CD4-positive, alpha-beta T cell (primary cell): ENCODE measurements at regions not wholly inside any gene's neighbourhood (a gene's known extent, or its start where the extent isn't known, plus 50 kb on each side); places are given as distances from the start of the nearest gene placed in this dataset.

Experiments used
- ATAC-seq: fragments of 200-7000 bp; cut with Tn5 transposase; one replicate; pipeline ENCODE4 v1.10.0; 2022; ENCODE audit warnings: mild to moderate bottlenecking; ENCODE audit not compliant: poor library complexity
- CTCF ChIA-PET: fragments of 350-600 bp; sonication (Branson Sonifier 250); formaldehyde crosslinking; loops from one replicate; lab custom pipeline; 2021; ENCODE audit warnings: antibody characterized with exemption, inconsistent platforms; lab: Charles Lee
- POLR2A ChIA-PET: fragments of 350-600 bp; sonication (Branson Sonifier 250); formaldehyde crosslinking; loops from one replicate; lab custom pipeline; 2021; ENCODE audit warnings: antibody characterized with exemption, inconsistent platforms; lab: Charles Lee
- DNase-seq, 14 experiments: peaks; one replicate each; pipeline ENCODE4 v3.0.0-alpha.2; 2013 to 2020; ENCODE audit warnings: mixed read lengths in 2 of 14
- H3K27ac ChIP-seq, 2 donors: one replicate each; pipeline versions ENCODE4 v1.5.1 to v1.7.0; 2013; ENCODE audit warnings: low read length in 2 of 2, low read depth in 1 of 2, mild to moderate bottlenecking in 1 of 2
- H3K27me3 ChIP-seq, 2 experiments: 1 replicate in 1 of 2; 2 replicates in 1 of 2; pipeline versions ENCODE4 v1.6.1 to v1.7.0; 2013; ENCODE audit warnings: low read length in 2 of 2, control low read depth in 1 of 2, mild to moderate bottlenecking in 1 of 2, moderate library complexity in 1 of 2; ENCODE audit not compliant: insufficient read depth in 2 of 2, control insufficient read depth in 1 of 2
- H3K36me3 ChIP-seq: one replicate; pipeline ENCODE4 v1.6.1; 2013; ENCODE audit warnings: low read length, control low read depth; ENCODE audit not compliant: insufficient read depth
- H3K4me1 ChIP-seq: one replicate; pipeline ENCODE4 v1.6.1; 2013; ENCODE audit warnings: low read length, control low read depth; ENCODE audit not compliant: insufficient read depth
- H3K4me3 ChIP-seq: one replicate; pipeline ENCODE4 v1.5.1; 2013; ENCODE audit warnings: mild to moderate bottlenecking, low read length, moderate library complexity
- H3K9me3 ChIP-seq, 2 experiments: 1 replicate in 1 of 2; 2 replicates in 1 of 2; pipeline versions ENCODE4 v1.6.1 to v1.7.0; 2013; ENCODE audit warnings: low read length in 2 of 2, mild to moderate bottlenecking in 2 of 2, control low read depth in 1 of 2, moderate library complexity in 1 of 2; ENCODE audit not compliant: control insufficient read depth in 1 of 2, insufficient read depth in 1 of 2
- H3K27ac Mint-ChIP-seq: one replicate; pipeline ENCODE4 v1.8.0; 2020; ENCODE audit warnings: mixed read lengths
- H3K27me3 Mint-ChIP-seq: one replicate; pipeline ENCODE4 v1.8.0; 2021; ENCODE audit warnings: mixed read lengths
- H3K36me3 Mint-ChIP-seq: one replicate; pipeline ENCODE4 v1.8.0; 2021; ENCODE audit warnings: low read depth, mixed read lengths
- H3K4me1 Mint-ChIP-seq: one replicate; pipeline ENCODE4 v1.8.0; 2021; ENCODE audit warnings: low read depth, mixed read lengths
- H3K4me3 Mint-ChIP-seq: one replicate; pipeline ENCODE4 v1.8.0; 2020; ENCODE audit warnings: mild to moderate bottlenecking, mixed read lengths
- H3K9me3 Mint-ChIP-seq: one replicate; pipeline ENCODE4 v1.8.0; 2020; ENCODE audit warnings: mixed read lengths
- intact Hi-C, 2 experiments: fragments of 100-400 bp; cut with DNase I in 1 of 2; cut with micrococcal nuclease in 1 of 2; formaldehyde crosslinking; loops; one replicate each; pipeline versions ENCODE4 v1.15.1 to v1.9.0; 2023 to 2025; cut with DNase I, micrococcal nuclease
- TF ChIP-seq, protein P1 (sequence below): fragments of 200-600 bp; IDR thresholded peaks from one replicate; pipeline ENCODE4 v1.8.0; 2022; ENCODE audit warnings: antibody characterized with exemption, mild to moderate bottlenecking

- H3K9me3 Mint-ChIP-seq: no peaks in the 10 kb centered on the region
- H3K36me3 Mint-ChIP-seq: no peaks in the 10 kb centered on the region
- H3K27ac Mint-ChIP-seq: no peak overlapping the region
- no peaks in the 10 kb centered on the region for H3K27me3 Mint-ChIP-seq
- ChIA-PET CTCF (no interaction called here), POLR2A (no interaction called here)
- intact Hi-C loops: no loop called here
- no peak overlapping the region for H3K27ac ChIP-seq
- H3K4me3 ChIP-seq: no peak overlapping the region
- H3K27me3 ChIP-seq: no peaks in the 10 kb centered on the region
- no peak for ATAC-seq
- no peaks in the 10 kb centered on the region for H3K9me3 ChIP-seq
- H3K4me1 Mint-ChIP-seq: no peaks in the 10 kb centered on the region
- TF ChIP-seq, protein P1, sequence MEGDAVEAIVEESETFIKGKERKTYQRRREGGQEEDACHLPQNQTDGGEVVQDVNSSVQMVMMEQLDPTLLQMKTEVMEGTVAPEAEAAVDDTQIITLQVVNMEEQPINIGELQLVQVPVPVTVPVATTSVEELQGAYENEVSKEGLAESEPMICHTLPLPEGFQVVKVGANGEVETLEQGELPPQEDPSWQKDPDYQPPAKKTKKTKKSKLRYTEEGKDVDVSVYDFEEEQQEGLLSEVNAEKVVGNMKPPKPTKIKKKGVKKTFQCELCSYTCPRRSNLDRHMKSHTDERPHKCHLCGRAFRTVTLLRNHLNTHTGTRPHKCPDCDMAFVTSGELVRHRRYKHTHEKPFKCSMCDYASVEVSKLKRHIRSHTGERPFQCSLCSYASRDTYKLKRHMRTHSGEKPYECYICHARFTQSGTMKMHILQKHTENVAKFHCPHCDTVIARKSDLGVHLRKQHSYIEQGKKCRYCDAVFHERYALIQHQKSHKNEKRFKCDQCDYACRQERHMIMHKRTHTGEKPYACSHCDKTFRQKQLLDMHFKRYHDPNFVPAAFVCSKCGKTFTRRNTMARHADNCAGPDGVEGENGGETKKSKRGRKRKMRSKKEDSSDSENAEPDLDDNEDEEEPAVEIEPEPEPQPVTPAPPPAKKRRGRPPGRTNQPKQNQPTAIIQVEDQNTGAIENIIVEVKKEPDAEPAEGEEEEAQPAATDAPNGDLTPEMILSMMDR: no peak
- no peaks in the 10 kb centered on the region for H3K36me3 ChIP-seq
- no peak for DNase-seq
- H3K4me1 ChIP-seq: no peaks in the 10 kb centered on the region
- no peak overlapping the region for H3K4me3 Mint-ChIP-seq
Observed at GRCh38 chr21:16421007-16421406, 691.2 kb downstream of the USP25 start.

DNA sequence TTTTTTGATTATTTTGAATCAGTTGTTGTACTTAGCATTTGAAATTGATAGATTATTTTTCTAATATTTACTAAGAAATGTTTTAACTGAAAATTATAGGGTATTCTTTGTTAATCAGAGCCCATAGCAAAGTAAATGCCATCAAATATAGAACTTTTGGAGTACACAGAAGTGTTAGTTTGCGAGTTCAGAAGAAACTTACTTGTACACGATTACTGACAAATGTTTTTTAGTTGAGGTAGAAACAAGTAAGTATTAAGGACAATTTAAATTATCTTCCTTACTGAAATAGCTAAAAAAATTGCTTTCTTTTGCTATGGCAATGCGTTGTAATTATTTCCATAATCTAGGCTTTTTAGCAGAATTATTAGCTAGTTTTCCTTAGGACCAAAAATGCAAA lies 692.2 kb downstream of the USP25 start:
- no peaks in the 10 kb centered on the region for H3K36me3 Mint-ChIP-seq
- no peak overlapping the region for H3K27ac Mint-ChIP-seq
- H3K27me3 Mint-ChIP-seq: no peaks in the 10 kb centered on the region
- no peak overlapping the region for H3K27ac ChIP-seq
- no peaks in the 10 kb centered on the region for H3K4me1 ChIP-seq
- ChIA-PET CTCF (interaction anchor here (0.7 kb wide), 1 partner anchor 8 kb away, joined by 3 read pairs; no protein-coding TSS in a partner anchor), POLR2A (no interaction called here)
- intact Hi-C loops: no loop called here
- TF ChIP-seq, protein P1: no peak
- H3K9me3 ChIP-seq: no peaks in the 10 kb centered on the region
- H3K9me3 Mint-ChIP-seq: no peaks in the 10 kb centered on the region
- no peaks in the 10 kb centered on the region for H3K36me3 ChIP-seq
- no peak overlapping the region for H3K4me3 Mint-ChIP-seq
- H3K4me3 ChIP-seq: no peak overlapping the region
- no peaks in the 10 kb centered on the region for H3K27me3 ChIP-seq
- no peak for DNase-seq
- no peaks in the 10 kb centered on the region for H3K4me1 Mint-ChIP-seq
- no peak for ATAC-seq

GRCh38 chr21:16422702-16423101 lies 692.9 kb downstream of the USP25 start:
- no peak overlapping the region for H3K27ac Mint-ChIP-seq

More at GRCh38 chr21:16422702-16423101, 692.9 kb downstream of the USP25 start:
- Histone ChIP-seq H3K27me3 (no peaks in the 10 kb centered on the region), H3K36me3 (no peaks in the 10 kb centered on the region), H3K27ac (no peak overlapping the region), H3K9me3 (no peaks in the 10 kb centered on the region), H3K4me1 (no peaks in the 10 kb centered on the region), H3K4me3 (no peak overlapping the region)
- ChIA-PET CTCF (interaction anchor here (0.7 kb wide), 1 partner anchor 9 kb away, joined by 3 read pairs; no protein-coding TSS in a partner anchor), POLR2A (no interaction called here)
- H3K27me3 Mint-ChIP-seq: no peaks in the 10 kb centered on the region
- no peaks in the 10 kb centered on the region for H3K9me3 Mint-ChIP-seq
- ATAC-seq (no peak), DNase-seq (no peak)
- no peaks in the 10 kb centered on the region for H3K4me1 Mint-ChIP-seq
- TF ChIP-seq, protein P1: no peak
- intact Hi-C loops: no loop called here
- no peaks in the 10 kb centered on the region for H3K36me3 Mint-ChIP-seq
- H3K4me3 Mint-ChIP-seq: no peak overlapping the region
